ENCODE measurements at regions not wholly inside any gene's neighbourhood (a gene's known extent, or its start where the extent isn't known, plus 50 kb on each side); places are given as distances from the start of the nearest gene placed in this dataset.

GRCh38 chr16:64808474-64808873 lies 313.4 kb downstream of the CDH11 start:
- Histone ChIP-seq H3K27ac (no peak overlapping the region), H3K4me1 (no peaks in the 10 kb centered on the region), H3K27me3 (no peaks in the 10 kb centered on the region), H3K36me3 (no peaks in the 10 kb centered on the region), H3K4me3 (no peak overlapping the region), H3K9me3 (no peaks in the 10 kb centered on the region)
- DNase-seq = peak in 1 of 2 donors; percentile 7
- TF ChIP-seq, protein P1, sequence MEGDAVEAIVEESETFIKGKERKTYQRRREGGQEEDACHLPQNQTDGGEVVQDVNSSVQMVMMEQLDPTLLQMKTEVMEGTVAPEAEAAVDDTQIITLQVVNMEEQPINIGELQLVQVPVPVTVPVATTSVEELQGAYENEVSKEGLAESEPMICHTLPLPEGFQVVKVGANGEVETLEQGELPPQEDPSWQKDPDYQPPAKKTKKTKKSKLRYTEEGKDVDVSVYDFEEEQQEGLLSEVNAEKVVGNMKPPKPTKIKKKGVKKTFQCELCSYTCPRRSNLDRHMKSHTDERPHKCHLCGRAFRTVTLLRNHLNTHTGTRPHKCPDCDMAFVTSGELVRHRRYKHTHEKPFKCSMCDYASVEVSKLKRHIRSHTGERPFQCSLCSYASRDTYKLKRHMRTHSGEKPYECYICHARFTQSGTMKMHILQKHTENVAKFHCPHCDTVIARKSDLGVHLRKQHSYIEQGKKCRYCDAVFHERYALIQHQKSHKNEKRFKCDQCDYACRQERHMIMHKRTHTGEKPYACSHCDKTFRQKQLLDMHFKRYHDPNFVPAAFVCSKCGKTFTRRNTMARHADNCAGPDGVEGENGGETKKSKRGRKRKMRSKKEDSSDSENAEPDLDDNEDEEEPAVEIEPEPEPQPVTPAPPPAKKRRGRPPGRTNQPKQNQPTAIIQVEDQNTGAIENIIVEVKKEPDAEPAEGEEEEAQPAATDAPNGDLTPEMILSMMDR (IDR thresholded peaks at IDR 0.05) = no peak
- no peak for TF ChIP-seq EP300 (IDR thresholded peaks at IDR 0.05)
- TF ChIP-seq POLR2A (IDR thresholded peaks at IDR 0.05) = no peak
- TF ChIP-seq POLR2AphosphoS5 (IDR thresholded peaks at IDR 0.05) = no peak
- intact Hi-C loops (cut with DNase I; ENCODE audit: low total_unique reads) = no loop called here
- 50 to 80% (median 60%) methylated on average over 4 of the region's 4 CpGs for WGBS, 5 donors

DNA sequence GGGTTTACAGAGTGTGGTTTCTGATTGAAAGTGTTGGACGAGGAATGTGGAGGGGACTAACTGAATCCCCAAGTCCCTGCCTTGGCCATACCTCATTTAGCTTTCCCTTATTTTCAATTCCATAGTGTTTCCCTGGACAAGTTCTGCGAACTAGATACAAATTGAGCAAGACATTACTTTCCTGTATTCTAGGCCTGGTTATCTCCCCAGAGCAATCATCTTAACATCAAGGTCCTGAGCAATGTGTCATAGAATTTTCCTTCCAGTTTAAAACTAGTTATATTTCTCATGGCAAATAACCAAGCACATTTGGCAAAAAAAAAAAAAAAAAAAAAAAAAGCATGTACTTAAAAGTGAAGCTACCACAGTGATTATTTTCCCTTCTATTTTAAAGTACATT lies 330.1 kb downstream of the CDH11 start:
- Histone ChIP-seq H3K27ac (no peak overlapping the region), H3K4me1 (no peaks in the 10 kb centered on the region), H3K36me3 (no peaks in the 10 kb centered on the region), H3K27me3 (no peaks in the 10 kb centered on the region), H3K4me3 (no peak overlapping the region), H3K9me3 (no peaks in the 10 kb centered on the region)
- 73 to 93% (median 88%) methylated on average over 2 of the region's 2 CpGs for WGBS, 5 donors
- no peak for DNase-seq
- TF ChIP-seq POLR2A (IDR thresholded peaks at IDR 0.05) (no peak), POLR2AphosphoS5 (IDR thresholded peaks at IDR 0.05) (no peak), EP300 (IDR thresholded peaks at IDR 0.05) (no peak)
- TF ChIP-seq, protein P1 (IDR thresholded peaks at IDR 0.05) = no peak
- intact Hi-C loops (cut with DNase I; ENCODE audit: low total_unique reads) = no loop called here

DNA sequence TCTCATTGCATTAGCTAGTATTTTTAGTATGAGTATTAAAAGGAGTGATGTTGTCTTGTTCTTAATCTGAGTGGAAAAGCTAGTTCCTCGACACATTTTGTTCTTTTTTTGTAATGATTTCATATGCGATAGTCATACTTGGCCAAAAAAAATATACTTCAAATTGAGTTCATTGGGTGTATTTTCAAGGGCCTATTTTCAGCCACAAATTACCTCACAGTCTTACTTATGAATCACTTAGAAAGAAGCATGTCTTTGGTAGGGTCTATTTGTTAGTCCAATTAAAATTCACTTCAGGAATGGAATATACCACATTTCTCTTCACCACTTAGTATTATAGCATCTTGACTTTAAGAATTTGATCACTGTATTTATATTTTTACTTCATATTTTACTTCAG lies 337.2 kb downstream of the CDH11 start:
- no peak for DNase-seq
- Histone ChIP-seq H3K36me3 (no peaks in the 10 kb centered on the region), H3K27ac (no peak overlapping the region), H3K9me3 (no peaks in the 10 kb centered on the region), H3K4me3 (no peak overlapping the region), H3K27me3 (no peaks in the 10 kb centered on the region), H3K4me1 (no peaks in the 10 kb centered on the region)
- WGBS, 5 donors = 88 to 93% (median 93%) methylated on average over 2 of the region's 2 CpGs
- intact Hi-C loops (cut with DNase I; ENCODE audit: low total_unique reads) = no loop called here
- TF ChIP-seq, protein P1 (IDR thresholded peaks at IDR 0.05) = no peak
- TF ChIP-seq EP300 (IDR thresholded peaks at IDR 0.05) = no peak
- TF ChIP-seq POLR2AphosphoS5 (IDR thresholded peaks at IDR 0.05) = no peak
- TF ChIP-seq POLR2A (IDR thresholded peaks at IDR 0.05) = no peak

DNA sequence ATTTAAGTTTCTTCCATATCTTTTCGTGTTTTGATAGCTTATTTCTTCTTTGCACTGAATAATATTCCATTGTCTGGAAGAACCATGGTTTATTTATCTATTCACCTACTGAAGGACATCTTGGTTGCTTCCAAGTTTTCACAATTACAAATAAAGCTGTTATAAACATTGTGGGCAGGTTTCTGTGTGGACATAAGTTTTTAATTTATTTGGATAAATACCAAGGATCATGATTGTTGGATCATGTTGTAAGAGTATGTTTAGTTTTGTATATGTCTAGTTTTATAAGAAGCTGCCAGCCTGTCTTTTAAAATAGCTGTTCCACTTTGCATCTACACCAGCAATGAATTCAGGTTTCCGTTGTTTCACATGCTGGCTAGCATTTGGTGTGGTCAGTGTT lies 339.4 kb downstream of the CDH11 start:
- TF ChIP-seq POLR2AphosphoS5 (IDR thresholded peaks at IDR 0.05) (no peak), POLR2A (IDR thresholded peaks at IDR 0.05) (no peak), EP300 (IDR thresholded peaks at IDR 0.05) (no peak)
- TF ChIP-seq, protein P1 (IDR thresholded peaks at IDR 0.05) = no peak
- Histone ChIP-seq H3K4me3 (no peak overlapping the region), H3K36me3 (no peaks in the 10 kb centered on the region), H3K27ac (no peak overlapping the region), H3K4me1 (no peaks in the 10 kb centered on the region), H3K27me3 (no peaks in the 10 kb centered on the region), H3K9me3 (peaks cover 0 to under 1% (median 0%) of the 10 kb centered on the region in 4 donors)
- no peak for DNase-seq
- 80 to 84% (median 81%) methylated on average over 2 of the region's 2 CpGs for WGBS, 5 donors
- intact Hi-C loops (cut with DNase I; ENCODE audit: low total_unique reads) = no loop called here

All from stomach (tissue), 8 donors.